GM23338 (cell line): ENCODE measurements at regions not wholly inside any gene's neighbourhood (a gene's known extent, or its start where the extent isn't known, plus 50 kb on each side); places are given as distances from the start of the nearest gene placed in this dataset.

Source experiments
- ATAC-seq: fragments of 200-7000 bp; cut with Tn5 transposase; 3 replicates; pipeline ENCODE4 v1.9.1; 2020
- DNase-seq: peaks from one replicate; pipeline ENCODE4 v3.0.0-alpha.2; 2015; ENCODE audit warnings: low spot score
- H2AFZ ChIP-seq: fragments of 200-600 bp; sonication (generic); 2 replicates; pipeline ENCODE4 v1.8.0; 2016; ENCODE audit warnings: antibody characterized with exemption, mild to moderate bottlenecking, moderate library complexity
- H3F3A ChIP-seq: fragments of 200-600 bp; sonication (generic); replicated peaks from 2 replicates; pipeline ENCODE4 v1.8.0; 2017; ENCODE audit warnings: antibody characterized with exemption, mixed run types, low read depth
- H3K27ac ChIP-seq: fragments of 200-600 bp; sonication (generic); 2 replicates; pipeline ENCODE4 v1.6.1; 2016; ENCODE audit warnings: low read depth
- H3K27me3 ChIP-seq: fragments of 200-600 bp; sonication (generic); 2 replicates; pipeline ENCODE4 v1.8.0; 2016; ENCODE audit warnings: mild to moderate bottlenecking, mixed run types, moderate library complexity; ENCODE audit not compliant: insufficient read depth
- H3K36me3 ChIP-seq: fragments of 200-600 bp; sonication (generic); 2 replicates; pipeline ENCODE4 v1.8.0; 2016; ENCODE audit warnings: mild to moderate bottlenecking; ENCODE audit not compliant: insufficient read depth
- H3K4me1 ChIP-seq: fragments of 200-600 bp; sonication (generic); 2 replicates; pipeline ENCODE4 v1.8.0; 2016; ENCODE audit warnings: mild to moderate bottlenecking, moderate library complexity; ENCODE audit not compliant: insufficient read depth
- H3K4me2 ChIP-seq: fragments of 200-600 bp; sonication (generic); 2 replicates; pipeline ENCODE4 v1.7.1; 2017; ENCODE audit warnings: mixed run types
- H3K4me3 ChIP-seq: fragments of 200-600 bp; sonication (generic); 2 replicates; pipeline ENCODE4 v1.6.1; 2016; ENCODE audit warnings: mixed run types
- H3K79me2 ChIP-seq: fragments of 200-600 bp; sonication (generic); replicated peaks from 2 replicates; pipeline ENCODE4 v1.8.0; 2017; ENCODE audit warnings: mild to moderate bottlenecking; ENCODE audit not compliant: insufficient read depth
- H3K9me2 ChIP-seq: fragments of 200-600 bp; sonication (generic); 2 replicates; pipeline ENCODE4 v1.8.0; 2017; ENCODE audit not compliant: insufficient read depth
- H4K20me1 ChIP-seq: fragments of 200-600 bp; sonication (generic); replicated peaks from 2 replicates; pipeline ENCODE4 v1.8.0; 2017; ENCODE audit warnings: mild to moderate bottlenecking; ENCODE audit not compliant: insufficient read depth
- H3K27ac Mint-ChIP-seq: 2 replicates; pipeline ENCODE4 v1.8.0; 2020; ENCODE audit warnings: inconsistent platforms, mild to moderate bottlenecking, moderate library complexity, mixed read lengths
- H3K27me3 Mint-ChIP-seq: 3 replicates; pipeline ENCODE4 v1.8.0; 2022; ENCODE audit warnings: low read depth, mild to moderate bottlenecking, moderate library complexity, mixed read lengths, inconsistent platforms; ENCODE audit not compliant: insufficient read depth, poor library complexity
- H3K36me3 Mint-ChIP-seq: 3 replicates; pipeline ENCODE4 v1.8.0; 2021; ENCODE audit warnings: low read depth, mild to moderate bottlenecking, inconsistent platforms, moderate library complexity, mixed read lengths
- H3K4me1 Mint-ChIP-seq: 3 replicates; pipeline ENCODE4 v1.8.0; 2020; ENCODE audit warnings: mild to moderate bottlenecking, inconsistent platforms, mixed read lengths
- H3K4me3 Mint-ChIP-seq: 3 replicates; pipeline ENCODE4 v1.8.0; 2021; ENCODE audit warnings: moderate library complexity, mild to moderate bottlenecking, inconsistent platforms, mixed read lengths
- H3K9me3 Mint-ChIP-seq: 3 replicates; pipeline ENCODE4 v1.8.0; 2020; ENCODE audit warnings: moderate library complexity, mild to moderate bottlenecking, inconsistent platforms, mixed read lengths
- CREB1 ChIP-seq: fragments of 250-450 bp; sonication (Bioruptor Pico); IDR thresholded peaks from 2 replicates; pipeline ENCODE4 v1.5.0; 2020; ENCODE audit warnings: low read depth, mild to moderate bottlenecking, moderate library complexity
- EZH2 ChIP-seq: fragments of 200-600 bp; sonication (generic); IDR thresholded peaks from one replicate; pipeline ENCODE4 v1.8.0; 2017; ENCODE audit warnings: antibody characterized with exemption, mild to moderate bottlenecking, low read depth; ENCODE audit not compliant: unreplicated experiment
- EZH2phosphoT487 ChIP-seq: fragments of 200-600 bp; sonication (generic); IDR thresholded peaks from one replicate; pipeline ENCODE4 v1.8.1; 2018; ENCODE audit warnings: antibody characterized with exemption; ENCODE audit not compliant: unreplicated experiment
- JUNB ChIP-seq: IDR thresholded peaks from one replicate; pipeline ENCODE4 v1.6.1; 2016; ENCODE audit warnings: antibody characterized with exemption; ENCODE audit not compliant: unreplicated experiment
- NANOG ChIP-seq: IDR thresholded peaks from 2 replicates; pipeline ENCODE4 v1.6.1; 2016; ENCODE audit warnings: antibody characterized with exemption, borderline replicate concordance
- POLR2AphosphoS5 ChIP-seq: IDR thresholded peaks from 2 replicates; pipeline ENCODE4 v1.6.1; 2016; ENCODE audit warnings: antibody characterized with exemption, low read depth
- STAT1 ChIP-seq: IDR thresholded peaks from one replicate; pipeline ENCODE4 v1.6.1; 2016; ENCODE audit warnings: antibody characterized with exemption; ENCODE audit not compliant: unreplicated experiment
- ZNF114 ChIP-seq: fragments of 250-450 bp; sonication (Bioruptor Pico); IDR thresholded peaks from 2 replicates; pipeline ENCODE4 v1.5.0; 2020; ENCODE audit warnings: mild to moderate bottlenecking, moderate library complexity
- ZNF331 ChIP-seq: fragments of 250-450 bp; sonication (Bioruptor Pico); IDR thresholded peaks from 2 replicates; pipeline ENCODE4 v1.5.0; 2020; ENCODE audit warnings: low read depth, mild to moderate bottlenecking, moderate library complexity
- TF ChIP-seq, protein P1 (sequence below): IDR thresholded peaks from one replicate; pipeline ENCODE4 v1.6.1; 2018; ENCODE audit warnings: antibody characterized with exemption; ENCODE audit not compliant: unreplicated experiment
- TF ChIP-seq, protein P2 (sequence below): IDR thresholded peaks from 2 replicates; pipeline ENCODE4 v1.6.1; 2016; ENCODE audit warnings: antibody characterized with exemption
- TF ChIP-seq, protein P3 (sequence below), 2 experiments: fragments of 200-600 bp in 1 of 2; sonication (generic) in 1 of 2; conservative IDR thresholded peaks; 2 replicates each; pipeline versions ENCODE4 v1.5.1 to v1.6.1; 2016 to 2017; ENCODE audit warnings: antibody characterized with exemption in 2 of 2, low read depth in 2 of 2, mild to moderate bottlenecking in 2 of 2, moderate library complexity in 1 of 2
- TF ChIP-seq, protein P4 (sequence below): fragments of 250-450 bp; sonication (Bioruptor Pico); IDR thresholded peaks from 2 replicates; pipeline ENCODE4 v1.5.0; 2020; ENCODE audit warnings: mild to moderate bottlenecking, moderate library complexity

DNA sequence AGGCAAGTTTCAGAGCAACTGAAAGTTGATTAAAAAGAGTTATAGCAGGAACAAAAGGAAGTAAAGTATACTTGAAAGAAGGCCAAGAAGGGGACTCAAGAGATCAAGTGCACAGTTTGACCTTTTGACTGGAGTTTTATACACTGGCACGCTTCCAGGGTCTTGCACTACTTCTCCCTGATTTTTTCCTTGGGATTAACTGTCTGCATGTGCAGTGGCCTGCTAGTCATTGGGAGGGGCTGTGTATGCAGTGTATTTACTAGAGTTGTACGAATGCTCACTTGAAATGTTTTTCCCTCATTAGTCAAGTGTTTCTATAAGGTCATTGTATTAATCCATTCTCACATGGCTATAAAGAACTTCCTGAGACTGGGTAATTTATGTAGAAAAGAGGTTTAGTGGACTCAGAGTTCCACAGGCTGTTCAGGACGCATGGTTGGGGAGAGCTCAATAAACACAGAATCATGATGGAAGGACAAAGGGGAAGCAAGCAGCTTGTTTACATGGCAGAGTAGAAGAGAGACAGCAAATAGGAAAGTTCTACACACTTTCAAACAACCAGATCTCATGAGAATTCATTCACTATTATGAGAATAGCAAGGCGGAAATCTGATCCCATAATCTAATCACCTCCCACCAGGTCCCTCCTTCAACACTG, 571.8 kb downstream of the ZPLD1 start:
- ATAC-seq, result no peak

More for the DNA sequence above, 571.8 kb downstream of the ZPLD1 start:
- peaks cover 11% of the 10 kb centered on the region for H3K9me3 Mint-ChIP-seq
- Histone ChIP-seq H3K27me3 (no peaks in the 10 kb centered on the region), H3F3A (no peaks in the 10 kb centered on the region), H2AFZ (no peak overlapping the region), H3K4me3 (no peak overlapping the region), H3K79me2 (no peaks in the 10 kb centered on the region), H3K4me2 (no peak overlapping the region), H3K27ac (no peak overlapping the region), H3K4me1 (peaks cover 15% of the 10 kb centered on the region), H3K9me2 (peaks cover 6% of the 10 kb centered on the region; the same call in 1 of the 2 replicates), H3K36me3 (no peaks in the 10 kb centered on the region), H4K20me1 (no peaks in the 10 kb centered on the region)
- H3K27me3 Mint-ChIP-seq, result no peaks in the 10 kb centered on the region
- no peak overlapping the region for H3K27ac Mint-ChIP-seq
- H3K4me3 Mint-ChIP-seq, result no peak overlapping the region
- DNase-seq, result no peak
- H3K36me3 Mint-ChIP-seq, result peaks cover 15% of the 10 kb centered on the region
- H3K4me1 Mint-ChIP-seq, result peaks cover 14% of the 10 kb centered on the region
- TF ChIP-seq JUNB (no peak), POLR2AphosphoS5 (no peak), STAT1 (no peak), CREB1 (no peak), NANOG (no peak), ZNF331 (no peak), EZH2phosphoT487 (no peak), EZH2 (no peak), ZNF114 (CRISPR knock-in tag) (no peak)
- TF ChIP-seq, protein P1, sequence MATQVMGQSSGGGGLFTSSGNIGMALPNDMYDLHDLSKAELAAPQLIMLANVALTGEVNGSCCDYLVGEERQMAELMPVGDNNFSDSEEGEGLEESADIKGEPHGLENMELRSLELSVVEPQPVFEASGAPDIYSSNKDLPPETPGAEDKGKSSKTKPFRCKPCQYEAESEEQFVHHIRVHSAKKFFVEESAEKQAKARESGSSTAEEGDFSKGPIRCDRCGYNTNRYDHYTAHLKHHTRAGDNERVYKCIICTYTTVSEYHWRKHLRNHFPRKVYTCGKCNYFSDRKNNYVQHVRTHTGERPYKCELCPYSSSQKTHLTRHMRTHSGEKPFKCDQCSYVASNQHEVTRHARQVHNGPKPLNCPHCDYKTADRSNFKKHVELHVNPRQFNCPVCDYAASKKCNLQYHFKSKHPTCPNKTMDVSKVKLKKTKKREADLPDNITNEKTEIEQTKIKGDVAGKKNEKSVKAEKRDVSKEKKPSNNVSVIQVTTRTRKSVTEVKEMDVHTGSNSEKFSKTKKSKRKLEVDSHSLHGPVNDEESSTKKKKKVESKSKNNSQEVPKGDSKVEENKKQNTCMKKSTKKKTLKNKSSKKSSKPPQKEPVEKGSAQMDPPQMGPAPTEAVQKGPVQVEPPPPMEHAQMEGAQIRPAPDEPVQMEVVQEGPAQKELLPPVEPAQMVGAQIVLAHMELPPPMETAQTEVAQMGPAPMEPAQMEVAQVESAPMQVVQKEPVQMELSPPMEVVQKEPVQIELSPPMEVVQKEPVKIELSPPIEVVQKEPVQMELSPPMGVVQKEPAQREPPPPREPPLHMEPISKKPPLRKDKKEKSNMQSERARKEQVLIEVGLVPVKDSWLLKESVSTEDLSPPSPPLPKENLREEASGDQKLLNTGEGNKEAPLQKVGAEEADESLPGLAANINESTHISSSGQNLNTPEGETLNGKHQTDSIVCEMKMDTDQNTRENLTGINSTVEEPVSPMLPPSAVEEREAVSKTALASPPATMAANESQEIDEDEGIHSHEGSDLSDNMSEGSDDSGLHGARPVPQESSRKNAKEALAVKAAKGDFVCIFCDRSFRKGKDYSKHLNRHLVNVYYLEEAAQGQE, result no peak
- TF ChIP-seq, protein P2, sequence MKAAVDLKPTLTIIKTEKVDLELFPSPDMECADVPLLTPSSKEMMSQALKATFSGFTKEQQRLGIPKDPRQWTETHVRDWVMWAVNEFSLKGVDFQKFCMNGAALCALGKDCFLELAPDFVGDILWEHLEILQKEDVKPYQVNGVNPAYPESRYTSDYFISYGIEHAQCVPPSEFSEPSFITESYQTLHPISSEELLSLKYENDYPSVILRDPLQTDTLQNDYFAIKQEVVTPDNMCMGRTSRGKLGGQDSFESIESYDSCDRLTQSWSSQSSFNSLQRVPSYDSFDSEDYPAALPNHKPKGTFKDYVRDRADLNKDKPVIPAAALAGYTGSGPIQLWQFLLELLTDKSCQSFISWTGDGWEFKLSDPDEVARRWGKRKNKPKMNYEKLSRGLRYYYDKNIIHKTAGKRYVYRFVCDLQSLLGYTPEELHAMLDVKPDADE, result no peak
- TF ChIP-seq, protein P3, sequence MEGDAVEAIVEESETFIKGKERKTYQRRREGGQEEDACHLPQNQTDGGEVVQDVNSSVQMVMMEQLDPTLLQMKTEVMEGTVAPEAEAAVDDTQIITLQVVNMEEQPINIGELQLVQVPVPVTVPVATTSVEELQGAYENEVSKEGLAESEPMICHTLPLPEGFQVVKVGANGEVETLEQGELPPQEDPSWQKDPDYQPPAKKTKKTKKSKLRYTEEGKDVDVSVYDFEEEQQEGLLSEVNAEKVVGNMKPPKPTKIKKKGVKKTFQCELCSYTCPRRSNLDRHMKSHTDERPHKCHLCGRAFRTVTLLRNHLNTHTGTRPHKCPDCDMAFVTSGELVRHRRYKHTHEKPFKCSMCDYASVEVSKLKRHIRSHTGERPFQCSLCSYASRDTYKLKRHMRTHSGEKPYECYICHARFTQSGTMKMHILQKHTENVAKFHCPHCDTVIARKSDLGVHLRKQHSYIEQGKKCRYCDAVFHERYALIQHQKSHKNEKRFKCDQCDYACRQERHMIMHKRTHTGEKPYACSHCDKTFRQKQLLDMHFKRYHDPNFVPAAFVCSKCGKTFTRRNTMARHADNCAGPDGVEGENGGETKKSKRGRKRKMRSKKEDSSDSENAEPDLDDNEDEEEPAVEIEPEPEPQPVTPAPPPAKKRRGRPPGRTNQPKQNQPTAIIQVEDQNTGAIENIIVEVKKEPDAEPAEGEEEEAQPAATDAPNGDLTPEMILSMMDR (conservative IDR thresholded peaks at IDR 0.05; ENCODE audit: low read depth in 2 of 2), result no peak
- TF ChIP-seq, protein P4, sequence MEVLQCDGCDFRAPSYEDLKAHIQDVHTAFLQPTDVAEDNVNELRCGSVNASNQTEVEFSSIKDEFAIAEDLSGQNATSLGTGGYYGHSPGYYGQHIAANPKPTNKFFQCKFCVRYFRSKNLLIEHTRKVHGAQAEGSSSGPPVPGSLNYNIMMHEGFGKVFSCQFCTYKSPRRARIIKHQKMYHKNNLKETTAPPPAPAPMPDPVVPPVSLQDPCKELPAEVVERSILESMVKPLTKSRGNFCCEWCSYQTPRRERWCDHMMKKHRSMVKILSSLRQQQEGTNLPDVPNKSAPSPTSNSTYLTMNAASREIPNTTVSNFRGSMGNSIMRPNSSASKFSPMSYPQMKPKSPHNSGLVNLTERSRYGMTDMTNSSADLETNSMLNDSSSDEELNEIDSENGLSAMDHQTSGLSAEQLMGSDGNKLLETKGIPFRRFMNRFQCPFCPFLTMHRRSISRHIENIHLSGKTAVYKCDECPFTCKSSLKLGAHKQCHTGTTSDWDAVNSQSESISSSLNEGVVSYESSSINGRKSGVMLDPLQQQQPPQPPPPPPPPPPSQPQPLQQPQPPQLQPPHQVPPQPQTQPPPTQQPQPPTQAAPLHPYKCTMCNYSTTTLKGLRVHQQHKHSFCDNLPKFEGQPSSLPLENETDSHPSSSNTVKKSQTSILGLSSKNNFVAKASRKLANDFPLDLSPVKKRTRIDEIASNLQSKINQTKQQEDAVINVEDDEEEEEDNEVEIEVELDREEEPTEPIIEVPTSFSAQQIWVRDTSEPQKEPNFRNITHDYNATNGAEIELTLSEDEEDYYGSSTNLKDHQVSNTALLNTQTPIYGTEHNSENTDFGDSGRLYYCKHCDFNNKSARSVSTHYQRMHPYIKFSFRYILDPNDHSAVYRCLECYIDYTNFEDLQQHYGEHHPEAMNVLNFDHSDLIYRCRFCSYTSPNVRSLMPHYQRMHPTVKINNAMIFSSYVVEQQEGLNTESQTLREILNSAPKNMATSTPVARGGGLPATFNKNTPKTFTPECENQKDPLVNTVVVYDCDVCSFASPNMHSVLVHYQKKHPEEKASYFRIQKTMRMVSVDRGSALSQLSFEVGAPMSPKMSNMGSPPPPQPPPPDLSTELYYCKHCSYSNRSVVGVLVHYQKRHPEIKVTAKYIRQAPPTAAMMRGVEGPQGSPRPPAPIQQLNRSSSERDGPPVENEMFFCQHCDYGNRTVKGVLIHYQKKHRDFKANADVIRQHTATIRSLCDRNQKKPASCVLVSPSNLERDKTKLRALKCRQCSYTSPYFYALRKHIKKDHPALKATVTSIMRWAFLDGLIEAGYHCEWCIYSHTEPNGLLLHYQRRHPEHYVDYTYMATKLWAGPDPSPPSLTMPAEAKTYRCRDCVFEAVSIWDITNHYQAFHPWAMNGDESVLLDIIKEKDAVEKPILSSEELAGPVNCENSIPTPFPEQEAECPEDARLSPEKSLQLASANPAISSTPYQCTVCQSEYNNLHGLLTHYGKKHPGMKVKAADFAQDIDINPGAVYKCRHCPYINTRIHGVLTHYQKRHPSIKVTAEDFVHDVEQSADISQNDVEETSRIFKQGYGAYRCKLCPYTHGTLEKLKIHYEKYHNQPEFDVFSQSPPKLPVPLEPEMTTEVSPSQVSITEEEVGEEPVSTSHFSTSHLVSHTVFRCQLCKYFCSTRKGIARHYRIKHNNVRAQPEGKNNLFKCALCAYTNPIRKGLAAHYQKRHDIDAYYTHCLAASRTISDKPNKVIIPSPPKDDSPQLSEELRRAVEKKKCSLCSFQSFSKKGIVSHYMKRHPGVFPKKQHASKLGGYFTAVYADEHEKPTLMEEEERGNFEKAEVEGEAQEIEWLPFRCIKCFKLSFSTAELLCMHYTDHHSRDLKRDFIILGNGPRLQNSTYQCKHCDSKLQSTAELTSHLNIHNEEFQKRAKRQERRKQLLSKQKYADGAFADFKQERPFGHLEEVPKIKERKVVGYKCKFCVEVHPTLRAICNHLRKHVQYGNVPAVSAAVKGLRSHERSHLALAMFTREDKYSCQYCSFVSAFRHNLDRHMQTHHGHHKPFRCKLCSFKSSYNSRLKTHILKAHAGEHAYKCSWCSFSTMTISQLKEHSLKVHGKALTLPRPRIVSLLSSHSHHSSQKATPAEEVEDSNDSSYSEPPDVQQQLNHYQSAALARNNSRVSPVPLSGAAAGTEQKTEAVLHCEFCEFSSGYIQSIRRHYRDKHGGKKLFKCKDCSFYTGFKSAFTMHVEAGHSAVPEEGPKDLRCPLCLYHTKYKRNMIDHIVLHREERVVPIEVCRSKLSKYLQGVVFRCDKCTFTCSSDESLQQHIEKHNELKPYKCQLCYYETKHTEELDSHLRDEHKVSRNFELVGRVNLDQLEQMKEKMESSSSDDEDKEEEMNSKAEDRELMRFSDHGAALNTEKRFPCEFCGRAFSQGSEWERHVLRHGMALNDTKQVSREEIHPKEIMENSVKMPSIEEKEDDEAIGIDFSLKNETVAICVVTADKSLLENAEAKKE, result no peak
